Muscle of back (tissue), 3 donors: ENCODE measurements at regions not wholly inside any gene's neighbourhood (a gene's known extent, or its start where the extent isn't known, plus 50 kb on each side); places are given as distances from the start of the nearest gene placed in this dataset.

Experiments
- DNase-seq, 3 donors: peaks; one replicate each; pipeline versions ENCODE4 v3.0.0 to v3.0.0-alpha.2; 2013

- no peak for DNase-seq
Observed at GRCh38 chr7:11294965-11295364, 321.3 kb downstream of the PHF14 start.

- peak in 1 of 3 donors; percentile 3 for DNase-seq
Observed at GRCh38 chr7:11297126-11297625, 323.5 kb downstream of the PHF14 start.

GRCh38 chr7:11297764-11298163 lies 324.1 kb downstream of the PHF14 start:
- DNase-seq: no peak

- DNase-seq: no peak
Observed at GRCh38 chr7:11298220-11298619, 324.5 kb downstream of the PHF14 start.

- no peak for DNase-seq
Observed at GRCh38 chr7:11300241-11300640, 326.6 kb downstream of the PHF14 start.

DNA sequence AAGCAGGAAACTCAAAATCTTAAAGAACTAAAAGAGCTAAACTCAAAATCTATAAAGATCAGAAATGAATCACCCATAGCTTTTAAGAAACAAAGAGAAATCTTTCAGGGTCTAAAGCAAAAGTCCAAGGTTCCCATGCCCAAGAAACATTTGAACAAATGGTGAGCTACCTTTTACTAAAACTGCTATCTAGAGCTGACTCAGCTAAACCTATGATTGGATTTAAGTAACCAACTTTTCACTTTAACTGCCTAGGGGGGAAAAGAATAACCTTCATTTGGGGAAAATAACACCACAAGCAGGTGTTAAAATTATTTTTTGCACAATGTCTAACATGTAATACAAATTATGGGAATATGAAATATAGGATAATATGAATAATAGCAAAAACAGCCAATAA lies 328.4 kb downstream of the PHF14 start:
- DNase-seq: no peak

DNA sequence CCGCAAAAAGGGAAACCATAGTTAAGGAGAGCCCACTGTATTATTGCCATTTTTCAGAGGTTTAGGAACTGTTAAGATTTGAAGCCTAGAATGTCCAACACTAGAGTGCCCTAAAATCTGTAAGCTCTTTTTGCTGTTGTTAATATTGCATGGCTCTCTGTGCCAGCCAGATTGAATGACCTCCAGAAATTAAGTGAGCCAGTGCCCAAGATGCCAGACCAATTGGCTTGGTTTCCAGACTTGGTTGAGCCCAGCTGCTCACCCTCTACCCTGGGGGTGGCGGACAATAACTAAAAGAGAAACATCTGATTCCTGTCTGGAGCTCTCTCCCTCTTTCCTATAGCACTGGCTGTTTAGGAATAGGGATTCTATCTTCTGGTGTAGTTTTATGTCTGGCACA lies 340.1 kb downstream of the PHF14 start:
- peak in 1 of 3 donors; percentile 1 for DNase-seq

- no peak for DNase-seq
Observed at GRCh38 chr7:11315666-11316258, 342.1 kb downstream of the PHF14 start.

DNA sequence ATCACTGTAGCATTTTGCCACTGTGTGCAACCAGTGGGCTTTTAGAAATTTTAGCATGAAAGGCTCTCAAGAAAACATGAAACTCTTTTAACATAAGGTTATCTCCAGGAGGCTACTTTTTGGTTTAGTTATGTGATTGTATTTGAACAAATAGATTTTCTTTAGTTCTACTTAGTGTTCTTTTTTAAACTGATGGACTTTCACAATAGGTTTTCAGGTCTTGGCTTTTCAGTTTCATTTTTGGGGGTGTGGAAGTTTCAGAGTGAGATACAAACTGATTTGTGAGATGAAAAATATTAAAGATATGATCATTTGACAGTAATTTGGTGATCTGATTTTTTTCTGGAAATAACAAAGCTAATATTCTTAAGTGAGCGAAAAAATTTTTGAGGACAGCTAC lies 344.1 kb downstream of the PHF14 start:
- DNase-seq: no peak

DNA sequence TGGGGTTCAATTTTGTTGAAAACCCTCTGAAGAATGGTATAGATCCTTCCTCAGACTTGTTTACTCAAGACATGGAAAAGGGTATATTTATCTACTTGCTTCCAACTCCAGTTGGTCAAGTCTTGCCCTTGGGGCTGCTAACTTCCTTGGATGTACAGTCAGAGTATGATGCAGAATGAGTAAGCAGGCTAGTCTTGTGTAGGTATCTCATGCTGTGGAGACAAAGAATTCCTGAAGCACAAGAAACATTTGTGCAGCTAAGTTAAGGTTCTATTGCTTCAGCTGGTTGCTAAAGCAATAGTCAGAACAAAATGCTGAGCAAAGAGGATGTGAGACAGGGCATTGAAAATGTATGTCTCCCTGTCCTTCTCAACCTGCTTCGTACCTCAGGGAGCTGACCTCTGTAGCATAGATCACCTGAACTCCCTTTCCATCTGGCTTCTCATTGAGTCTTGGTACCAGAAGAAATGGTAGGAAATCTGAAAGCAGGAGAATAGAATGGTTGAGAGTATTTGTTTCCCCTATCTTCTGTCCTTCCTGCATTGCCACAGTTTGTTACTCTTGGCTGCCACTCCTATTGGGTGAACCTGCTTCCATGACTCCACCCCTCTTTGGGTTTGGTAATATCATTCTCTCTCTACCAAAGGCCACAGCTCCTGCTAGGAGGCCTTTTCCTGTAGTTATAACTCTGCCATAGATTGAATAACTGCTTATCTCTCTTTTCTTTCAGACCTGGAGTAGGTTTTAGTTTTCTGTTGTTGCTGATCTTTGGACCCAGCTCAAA lies 346.0 kb downstream of the PHF14 start:
- no peak for DNase-seq
